ENCODE measurements at regions not wholly inside any gene's neighbourhood (a gene's known extent, or its start where the extent isn't known, plus 50 kb on each side); places are given as distances from the start of the nearest gene placed in this dataset.

DNA sequence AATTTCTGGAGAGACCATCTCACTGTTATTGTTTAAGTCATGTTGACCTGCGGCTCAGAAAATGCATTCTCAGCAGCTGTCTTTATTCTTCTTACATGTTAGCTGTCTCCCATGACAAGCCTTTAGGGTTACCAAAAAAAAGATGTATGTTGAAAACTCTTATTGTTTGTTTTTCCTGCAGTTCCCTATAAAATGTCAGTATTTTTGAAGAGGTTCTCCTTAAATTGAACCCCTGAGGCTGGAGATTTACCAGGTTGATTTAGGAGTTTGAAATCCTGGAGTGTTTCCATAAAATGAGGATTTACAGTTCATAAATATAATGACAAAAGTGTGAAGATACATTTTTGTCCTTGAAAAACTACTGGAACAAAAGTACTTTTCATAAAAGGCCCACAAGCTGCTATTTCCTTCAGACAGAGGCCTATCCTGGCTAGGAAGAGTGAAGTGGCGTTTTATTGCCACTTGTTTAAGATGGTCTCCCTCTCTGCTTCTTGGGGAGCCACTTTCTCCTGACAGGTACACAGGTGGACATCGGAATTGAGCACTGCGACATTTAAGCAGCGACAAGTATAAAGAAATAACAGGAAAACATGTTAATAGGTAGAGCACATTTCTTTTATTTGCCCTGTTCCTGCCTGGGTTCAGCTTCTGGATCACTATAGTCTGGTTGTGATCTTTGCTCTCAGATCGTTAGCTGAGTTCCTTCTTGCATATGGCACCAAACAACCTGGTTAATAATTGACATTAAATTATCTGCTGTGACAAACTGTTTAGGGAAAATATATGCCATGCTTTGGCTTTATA, 344.8 kb upstream of the RPS23 start:
- no peak for DNase-seq (ENCODE audit: low read depth in 3 of 3, low spot score in 2 of 3)

DNA sequence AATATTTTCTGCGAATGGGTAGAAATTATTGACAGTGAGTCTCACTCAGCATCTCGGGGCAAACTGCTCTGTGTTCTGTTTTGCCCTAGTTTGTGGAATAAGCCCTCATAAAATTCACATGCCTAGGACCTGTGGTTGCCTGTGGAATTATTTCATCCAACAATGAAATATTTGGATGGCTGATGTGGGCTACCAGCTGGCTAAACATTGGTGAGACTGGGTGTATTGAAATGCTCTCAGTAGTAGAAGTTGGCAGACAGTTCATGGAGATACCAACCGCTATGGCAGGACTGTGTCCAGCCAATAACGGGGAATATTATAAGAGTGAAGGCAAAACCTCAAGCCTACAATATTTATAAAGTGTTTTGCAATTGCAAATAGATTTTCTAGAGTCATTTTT, 344.1 kb upstream of the RPS23 start:
- DNase-seq (ENCODE audit: low read depth in 3 of 3, low spot score in 2 of 3) = no peak

- DNase-seq (ENCODE audit: low read depth in 3 of 3, low spot score in 2 of 3) = no peak
Measured at GRCh38 chr5:82620957-82621600, 342.9 kb upstream of the RPS23 start.

DNA sequence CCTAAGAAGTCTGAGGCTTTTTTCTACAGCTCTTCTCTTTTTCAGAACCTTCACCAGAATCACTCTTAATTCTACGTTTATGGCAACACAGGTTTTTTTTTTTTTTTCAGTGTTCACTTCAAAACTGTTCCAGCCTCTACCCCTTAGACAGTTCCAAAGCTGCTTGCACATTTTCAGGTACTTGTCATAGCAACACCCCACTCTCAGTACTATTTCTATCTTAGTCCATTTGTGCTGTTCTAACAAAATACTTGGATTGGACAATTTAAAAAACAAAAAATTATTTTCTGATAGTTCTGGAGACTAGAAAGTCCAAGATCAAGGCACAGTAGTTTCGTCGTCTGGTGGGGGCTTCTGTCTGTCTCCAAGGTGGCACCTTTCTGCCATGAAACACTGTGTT, 340.9 kb upstream of the RPS23 start:
- DNase-seq (ENCODE audit: low read depth in 3 of 3, low spot score in 2 of 3) = no peak

GRCh38 chr5:82614706-82615105, 336.6 kb upstream of the RPS23 start:
- DNase-seq (ENCODE audit: low read depth in 3 of 3, low spot score in 2 of 3) = no peak

DNA sequence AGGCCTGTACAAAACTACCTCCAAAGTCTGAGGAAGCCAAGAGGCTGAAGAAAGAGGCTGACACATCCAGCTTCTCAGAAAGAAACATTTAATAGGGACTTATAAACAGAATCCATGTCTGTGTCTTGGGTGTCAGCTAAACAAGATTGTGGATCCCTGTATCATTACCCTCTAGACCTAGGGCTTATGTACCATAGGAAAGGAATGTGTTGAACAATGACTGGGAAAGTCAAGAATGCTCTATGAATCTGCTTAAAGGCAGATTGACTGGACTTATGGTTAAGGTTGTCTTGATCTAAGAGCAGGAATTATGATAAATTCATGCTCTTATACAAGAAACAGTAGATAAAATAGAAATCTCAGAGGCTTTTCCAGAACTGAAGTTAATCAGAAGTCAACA, 335.7 kb upstream of the RPS23 start:
- DNase-seq (ENCODE audit: low read depth in 3 of 3, low spot score in 2 of 3) = no peak

DNA sequence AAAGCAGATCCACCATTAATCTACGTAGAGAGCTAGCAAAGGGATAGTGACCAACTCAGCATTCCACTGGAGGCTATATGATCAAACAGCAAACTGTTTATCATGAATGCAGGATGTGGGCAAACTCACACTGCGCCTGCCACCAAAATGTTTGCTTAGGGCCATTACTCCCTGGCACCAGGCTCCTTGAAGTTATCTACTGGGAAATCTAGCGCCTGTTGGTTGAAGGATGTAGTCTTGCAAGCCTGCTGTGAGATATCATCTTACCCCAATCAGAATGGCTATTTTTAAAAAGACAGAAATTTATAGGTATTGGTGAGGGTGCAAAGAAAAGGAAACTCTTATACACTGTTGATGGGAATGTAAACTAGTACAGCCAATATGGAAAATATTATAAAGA, 332.5 kb upstream of the RPS23 start:
- no peak for DNase-seq (ENCODE audit: low read depth in 3 of 3, low spot score in 2 of 3)

GRCh38 chr5:82605441-82605973, 327.4 kb upstream of the RPS23 start:
- no peak for DNase-seq (ENCODE audit: low read depth in 3 of 3, low spot score in 2 of 3)

DNA sequence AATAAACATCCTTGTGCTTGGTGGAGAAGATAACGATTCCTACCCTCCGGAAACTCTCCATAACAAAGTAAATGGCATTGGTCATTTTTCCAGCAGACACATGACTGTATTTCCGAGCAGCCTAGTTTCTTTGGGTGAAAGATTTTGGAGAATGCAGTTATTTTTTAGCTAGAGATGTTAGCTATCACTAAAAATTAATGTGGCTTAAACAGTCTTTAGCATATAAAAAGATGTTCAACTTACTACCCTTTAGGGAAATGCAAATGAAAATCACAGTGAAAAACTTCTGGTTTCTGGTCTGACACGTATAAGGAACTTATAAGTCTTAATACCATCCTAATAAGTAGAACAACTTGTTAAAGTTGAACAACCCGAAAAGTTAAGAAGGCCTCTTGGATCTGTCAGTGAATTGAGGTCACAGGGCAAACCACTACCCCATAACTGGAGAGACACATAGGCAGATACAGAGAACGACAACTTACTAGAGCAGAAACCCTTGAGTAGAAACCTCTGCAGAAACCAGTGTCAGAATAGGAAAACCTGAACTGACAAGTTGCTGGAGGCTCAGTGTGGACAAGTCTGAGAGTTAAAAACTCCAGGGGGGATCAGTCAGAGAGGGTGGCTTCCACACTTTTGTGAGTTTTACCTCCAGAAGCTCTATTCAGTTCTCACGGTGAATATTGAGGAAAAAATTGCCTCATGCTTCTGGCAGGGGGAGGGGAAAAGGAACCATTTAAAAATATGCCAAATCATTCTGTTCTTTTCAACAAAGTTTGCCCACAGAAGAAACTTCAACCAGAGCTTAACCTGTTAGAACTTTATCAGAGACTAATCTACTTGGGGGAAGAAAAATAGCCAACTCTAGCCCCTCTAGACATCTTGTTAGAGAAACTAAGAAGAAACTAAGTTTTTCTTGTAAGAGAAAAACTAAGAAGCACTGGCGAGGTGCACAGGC, 325.2 kb upstream of the RPS23 start:
- no peak for DNase-seq (ENCODE audit: low read depth in 3 of 3, low spot score in 2 of 3)

DNA sequence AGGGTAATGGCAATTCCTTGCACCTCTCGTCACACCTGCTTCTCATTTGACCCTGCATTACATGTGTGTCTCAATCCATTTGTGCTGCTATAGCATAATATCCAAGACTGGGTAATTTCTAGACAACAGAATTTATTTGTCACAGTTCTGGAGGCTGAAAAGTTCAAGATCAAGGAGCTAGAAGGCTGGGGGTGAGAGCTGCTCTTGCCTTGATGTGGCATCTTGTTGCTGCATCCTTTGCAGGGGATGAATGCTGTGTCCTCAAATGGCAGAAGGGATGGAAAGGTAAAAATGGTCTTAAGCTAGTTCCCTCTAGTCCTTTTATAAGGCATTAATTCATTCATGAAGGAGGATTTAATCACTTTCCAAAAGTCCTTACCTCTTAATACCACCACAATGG, 323.7 kb upstream of the RPS23 start:
- DNase-seq (ENCODE audit: low read depth in 3 of 3, low spot score in 2 of 3) = no peak

DNA sequence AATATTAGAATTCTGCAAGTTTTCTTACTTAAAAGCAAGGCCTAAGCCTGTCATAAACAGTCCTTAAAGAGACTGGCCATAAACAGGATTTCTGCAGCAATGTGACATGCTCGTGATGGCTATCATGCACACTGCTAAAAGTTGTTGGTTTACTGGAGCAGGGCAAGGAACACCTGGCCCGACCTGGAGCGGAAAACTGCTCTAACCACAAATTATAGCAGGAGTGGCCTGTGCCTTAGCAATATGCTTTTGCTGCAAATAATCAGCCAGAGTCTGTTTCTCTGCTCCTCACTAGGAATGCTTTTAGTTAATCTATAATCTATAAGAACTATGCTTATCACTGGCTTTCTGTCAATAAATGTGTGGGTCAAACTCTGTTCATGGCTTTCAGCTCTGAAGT, 322.9 kb upstream of the RPS23 start:
- DNase-seq (ENCODE audit: low read depth in 3 of 3, low spot score in 2 of 3) = no peak

GRCh38 chr5:82599692-82600091, 321.5 kb upstream of the RPS23 start:
- no peak for DNase-seq (ENCODE audit: low read depth in 3 of 3, low spot score in 2 of 3)

- no peak for DNase-seq (ENCODE audit: low read depth in 3 of 3, low spot score in 2 of 3)
Measured at GRCh38 chr5:82599030-82599429, 320.9 kb upstream of the RPS23 start.

GRCh38 chr5:82597437-82597836, 319.3 kb upstream of the RPS23 start:
- no peak for DNase-seq (ENCODE audit: low read depth in 3 of 3, low spot score in 2 of 3)

DNA sequence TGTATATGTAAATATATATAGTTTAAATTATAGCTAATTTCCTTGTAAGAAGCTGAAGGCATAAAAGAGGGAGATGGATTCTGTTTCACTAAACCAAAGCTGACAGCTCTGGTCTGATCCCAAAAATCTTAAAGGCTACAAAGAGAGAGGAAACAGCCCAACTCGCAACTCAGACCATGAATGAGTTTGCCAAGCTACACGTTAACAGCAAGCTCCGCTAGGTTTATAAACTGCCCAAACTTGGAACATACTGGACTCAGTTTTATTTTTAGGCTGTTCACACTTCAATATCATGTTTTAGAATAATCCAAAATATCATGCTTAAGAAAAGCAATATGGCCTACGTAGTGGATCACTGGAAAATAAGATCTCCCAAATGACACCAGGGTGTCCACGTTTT, 318.3 kb upstream of the RPS23 start:
- DNase-seq (ENCODE audit: low read depth in 3 of 3, low spot score in 2 of 3) = no peak

GRCh38 chr5:82595113-82595512, 317.0 kb upstream of the RPS23 start:
- DNase-seq (ENCODE audit: low read depth in 3 of 3, low spot score in 2 of 3) = no peak

GRCh38 chr5:82594097-82594496, 315.9 kb upstream of the RPS23 start:
- DNase-seq (ENCODE audit: low read depth in 3 of 3, low spot score in 2 of 3) = no peak

- no peak for DNase-seq (ENCODE audit: low read depth in 3 of 3, low spot score in 2 of 3)
Measured at GRCh38 chr5:82593481-82593880, 315.3 kb upstream of the RPS23 start.

- DNase-seq (ENCODE audit: low read depth in 3 of 3, low spot score in 2 of 3) = no peak
Measured at GRCh38 chr5:82591021-82591515, 312.9 kb upstream of the RPS23 start.

- no peak for DNase-seq (ENCODE audit: low read depth in 3 of 3, low spot score in 2 of 3)
Measured at GRCh38 chr5:82590112-82590511, 312.0 kb upstream of the RPS23 start.

Data from right renal cortex interstitium (tissue), 3 donors.